BE2C (cell line): ENCODE measurements at regions not wholly inside any gene's neighbourhood (a gene's known extent, or its start where the extent isn't known, plus 50 kb on each side); places are given as distances from the start of the nearest gene placed in this dataset.

Source experiments
- DNase-seq: peaks from one replicate; pipeline ENCODE4 v3.0.0-alpha.2; 2020
- H3K27me3 ChIP-seq: fragments of 250-450 bp; sonication (Bioruptor Pico); 2 replicates; pipeline ENCODE4 v1.5.1; 2020; ENCODE audit warnings: mild to moderate bottlenecking
- H3K36me3 ChIP-seq: fragments of 250-450 bp; sonication (Bioruptor Pico); 2 replicates; pipeline ENCODE4 v1.5.1; 2020; ENCODE audit warnings: mild to moderate bottlenecking
- H3K4me1 ChIP-seq: fragments of 250-450 bp; sonication (Bioruptor Pico); 2 replicates; pipeline ENCODE4 v1.5.1; 2020
- H3K4me3 ChIP-seq: 2 replicates; pipeline ENCODE4 v1.5.1; 2011; ENCODE audit warnings: low read depth, low read length
- H3K9me3 ChIP-seq: fragments of 250-450 bp; sonication (Bioruptor Pico); 2 replicates; pipeline ENCODE4 v1.5.1; 2020
- TF ChIP-seq, protein P1 (sequence below): IDR thresholded peaks from 2 replicates; pipeline ENCODE4 v1.5.1; 2012; ENCODE audit warnings: mild to moderate bottlenecking, low read depth, low read length

DNA sequence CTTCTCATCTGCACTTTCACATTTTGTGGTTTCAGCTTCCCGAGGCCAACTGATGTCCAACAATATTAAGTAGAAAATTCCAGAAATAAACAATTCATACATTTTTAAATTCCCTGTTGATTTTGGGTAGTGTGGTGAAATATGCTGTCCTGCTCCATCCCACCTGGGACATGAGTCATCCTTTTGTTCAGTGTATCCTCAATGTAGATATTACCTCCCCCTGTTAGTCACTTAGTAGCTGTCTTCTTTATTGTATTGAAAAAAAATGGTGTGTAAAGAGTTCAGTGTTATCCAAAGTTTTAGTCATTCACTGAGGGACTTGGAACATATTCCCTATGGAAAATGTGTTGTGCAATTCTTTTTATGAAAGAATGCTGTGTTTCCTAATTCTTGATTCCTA, 348.1 kb downstream of the SOCS6 start:
- Histone ChIP-seq H3K36me3 (no peaks in the 10 kb centered on the region), H3K4me1 (no peaks in the 10 kb centered on the region), H3K27me3 (no peaks in the 10 kb centered on the region), H3K4me3 (no peak overlapping the region), H3K9me3 (no peaks in the 10 kb centered on the region)
- TF ChIP-seq, protein P1, sequence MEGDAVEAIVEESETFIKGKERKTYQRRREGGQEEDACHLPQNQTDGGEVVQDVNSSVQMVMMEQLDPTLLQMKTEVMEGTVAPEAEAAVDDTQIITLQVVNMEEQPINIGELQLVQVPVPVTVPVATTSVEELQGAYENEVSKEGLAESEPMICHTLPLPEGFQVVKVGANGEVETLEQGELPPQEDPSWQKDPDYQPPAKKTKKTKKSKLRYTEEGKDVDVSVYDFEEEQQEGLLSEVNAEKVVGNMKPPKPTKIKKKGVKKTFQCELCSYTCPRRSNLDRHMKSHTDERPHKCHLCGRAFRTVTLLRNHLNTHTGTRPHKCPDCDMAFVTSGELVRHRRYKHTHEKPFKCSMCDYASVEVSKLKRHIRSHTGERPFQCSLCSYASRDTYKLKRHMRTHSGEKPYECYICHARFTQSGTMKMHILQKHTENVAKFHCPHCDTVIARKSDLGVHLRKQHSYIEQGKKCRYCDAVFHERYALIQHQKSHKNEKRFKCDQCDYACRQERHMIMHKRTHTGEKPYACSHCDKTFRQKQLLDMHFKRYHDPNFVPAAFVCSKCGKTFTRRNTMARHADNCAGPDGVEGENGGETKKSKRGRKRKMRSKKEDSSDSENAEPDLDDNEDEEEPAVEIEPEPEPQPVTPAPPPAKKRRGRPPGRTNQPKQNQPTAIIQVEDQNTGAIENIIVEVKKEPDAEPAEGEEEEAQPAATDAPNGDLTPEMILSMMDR: no peak
- DNase-seq: no peak

DNA sequence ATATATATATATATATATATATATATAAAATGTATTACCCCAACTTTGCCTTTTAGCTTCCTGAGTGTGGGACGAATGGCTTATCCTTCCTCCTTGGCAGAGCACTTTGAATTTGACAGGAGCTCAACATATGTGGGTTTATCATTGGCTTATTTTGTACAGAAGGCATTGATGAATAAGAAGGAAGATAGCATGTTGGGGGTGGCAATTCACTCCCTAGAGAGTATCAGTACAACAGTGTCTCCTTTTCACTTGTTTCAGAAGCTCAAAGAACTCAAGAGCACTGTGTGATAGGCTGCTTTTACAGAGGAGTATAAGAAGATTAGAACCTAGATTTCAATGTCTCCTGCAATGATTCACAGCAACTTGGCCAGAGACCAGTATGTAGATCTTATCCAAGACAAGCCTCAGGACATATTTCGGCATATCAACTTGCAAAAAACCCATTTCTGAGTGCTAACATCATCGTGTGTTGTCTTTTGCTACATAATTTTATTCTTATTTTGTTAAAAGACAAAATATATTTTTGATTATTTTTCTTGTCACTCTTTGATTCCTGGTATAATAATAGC, 345.8 kb downstream of the SOCS6 start:
- H3K4me3 ChIP-seq: no peak overlapping the region
- no peaks in the 10 kb centered on the region for H3K27me3 ChIP-seq
- H3K4me1 ChIP-seq: no peaks in the 10 kb centered on the region
- no peak for DNase-seq
- no peaks in the 10 kb centered on the region for H3K36me3 ChIP-seq
- no peaks in the 10 kb centered on the region for H3K9me3 ChIP-seq
- TF ChIP-seq, protein P1: no peak

DNA sequence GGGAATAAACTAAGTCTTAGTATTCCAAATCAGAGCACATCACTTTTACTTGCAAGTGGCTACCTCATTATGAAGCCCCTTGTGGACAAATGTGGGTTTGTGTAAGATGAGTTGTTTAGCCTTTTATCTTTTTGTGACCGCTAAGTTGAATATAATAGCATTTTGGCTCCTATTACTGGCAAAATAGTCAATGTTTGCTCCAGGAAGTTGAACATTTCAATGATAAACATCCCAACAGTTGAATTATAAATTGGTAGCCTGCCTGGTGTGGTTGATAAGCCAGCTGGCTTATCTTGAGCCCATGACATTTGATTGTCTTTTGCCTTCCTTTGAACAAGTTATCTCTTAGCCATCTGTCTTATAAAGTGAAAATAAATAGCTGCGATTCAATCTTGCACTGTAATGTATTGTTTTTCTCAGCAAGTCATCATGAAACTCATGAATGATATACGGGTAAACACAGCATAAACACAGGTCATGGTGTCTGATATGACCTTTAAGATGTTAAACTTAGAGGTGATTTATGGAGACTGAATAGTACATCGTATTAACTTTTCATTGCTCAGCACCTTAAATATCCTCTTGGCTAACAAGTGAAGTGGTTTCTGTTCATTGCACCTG, 338.4 kb downstream of the SOCS6 start:
- Histone ChIP-seq H3K4me3 (no peak overlapping the region), H3K27me3 (no peaks in the 10 kb centered on the region), H3K36me3 (no peaks in the 10 kb centered on the region), H3K4me1 (no peaks in the 10 kb centered on the region), H3K9me3 (no peaks in the 10 kb centered on the region)
- TF ChIP-seq, protein P1: no peak; the same call in 1 of the 2 replicates
- DNase-seq: no peak

DNA sequence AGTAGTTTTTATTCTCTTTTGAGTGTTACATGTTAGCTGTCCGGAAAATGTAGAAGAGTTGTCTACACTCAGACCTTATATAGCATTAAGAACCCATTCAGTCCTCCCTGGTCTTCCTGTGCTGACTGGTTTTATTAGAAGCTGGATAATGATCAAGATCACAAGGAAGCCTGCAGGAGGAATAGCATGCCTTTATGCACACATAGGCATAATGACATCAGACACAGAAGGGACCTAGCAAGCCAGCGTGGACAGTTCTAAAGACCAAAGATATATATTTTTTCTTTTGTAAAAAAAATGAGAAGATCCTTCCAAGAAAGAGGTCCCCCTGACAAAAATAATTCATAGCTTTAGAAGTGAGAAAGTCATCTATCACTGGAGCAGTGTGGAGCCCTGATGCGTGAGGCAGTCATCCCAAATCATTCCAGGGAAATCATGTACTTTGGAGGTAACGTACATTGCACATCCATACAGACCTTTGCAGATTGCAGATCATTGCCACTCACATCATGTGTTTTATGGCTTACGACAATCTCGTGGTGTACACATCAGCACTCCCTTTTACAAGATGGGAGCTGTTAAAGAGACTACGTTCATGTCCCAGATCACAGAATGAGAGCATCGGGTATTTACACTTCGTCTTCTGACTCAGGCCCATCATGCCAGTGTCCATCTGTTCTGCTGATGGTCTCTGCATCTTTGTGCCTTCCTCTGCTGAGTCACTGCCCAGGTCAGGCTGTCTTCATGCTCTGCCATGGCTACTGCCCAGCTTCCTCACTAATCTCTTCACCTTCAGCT, 334.0 kb downstream of the SOCS6 start:
- no peak overlapping the region for H3K4me3 ChIP-seq
- H3K4me1 ChIP-seq: no peaks in the 10 kb centered on the region
- H3K27me3 ChIP-seq: no peaks in the 10 kb centered on the region
- H3K36me3 ChIP-seq: no peaks in the 10 kb centered on the region
- DNase-seq: no peak
- TF ChIP-seq, protein P1: no peak
- no peaks in the 10 kb centered on the region for H3K9me3 ChIP-seq

DNA sequence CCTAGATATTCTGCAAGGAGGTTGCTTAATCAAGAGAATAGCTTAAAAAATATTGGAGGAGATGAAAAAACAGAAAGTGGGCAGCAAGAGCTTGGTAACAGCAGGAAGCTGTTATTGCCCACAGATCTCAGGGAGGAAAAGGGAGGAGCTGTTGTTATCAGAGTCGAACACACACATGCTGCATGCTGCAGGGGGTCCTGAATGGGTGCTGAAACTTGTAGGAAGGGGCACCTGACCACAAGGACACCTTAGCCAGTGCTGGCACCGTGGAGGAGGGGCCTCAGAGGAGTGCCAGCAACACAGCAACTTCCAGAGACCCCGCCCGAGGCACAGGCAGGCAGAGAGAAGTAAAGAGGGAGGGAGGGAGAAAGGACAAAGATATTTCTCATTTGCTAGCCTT, 332.9 kb downstream of the SOCS6 start:
- Histone ChIP-seq H3K4me3 (no peak overlapping the region), H3K9me3 (no peaks in the 10 kb centered on the region), H3K4me1 (no peaks in the 10 kb centered on the region), H3K36me3 (no peaks in the 10 kb centered on the region), H3K27me3 (no peaks in the 10 kb centered on the region)
- TF ChIP-seq, protein P1: no peak
- no peak for DNase-seq
